RWPE1 (cell line): ENCODE measurements at regions not wholly inside any gene's neighbourhood (a gene's known extent, or its start where the extent isn't known, plus 50 kb on each side); places are given as distances from the start of the nearest gene placed in this dataset.

Experiments used
- CTCF ChIA-PET: fragments of 350-600 bp; sonication (Branson Sonifier 250); formaldehyde crosslinking; extraction: SDS; loops from one replicate; lab custom pipeline; 2021; lab: Yijun Ruan, JAX
- POLR2A ChIA-PET: fragments of 400-600 bp; formaldehyde crosslinking; extraction: SDS; loops from one replicate; lab custom pipeline; 2020; ENCODE audit warnings: antibody characterized with exemption; ENCODE audit not compliant: low non-redundant PET; lab: Yijun Ruan, JAX
- DNase-seq: peaks from one replicate; pipeline ENCODE4 v3.0.0; 2012; ENCODE audit warnings: low spot score
- H3K27ac ChIP-seq: fragments of 450-650 bp; 2 replicates; pipeline ENCODE4 v1.5.1; 2017
- CTCF ChIP-seq: fragments of 450-650 bp; conservative IDR thresholded peaks from 2 replicates; pipeline ENCODE4 v1.5.1; 2017; ENCODE audit warnings: low read depth, mild to moderate bottlenecking

GRCh38 chr2:156647377-156648010 lies 211.3 kb downstream of the GPD2 start:
- CTCF ChIA-PET = no interaction called here
- no peak for TF ChIP-seq CTCF
- POLR2A ChIA-PET = no interaction called here
- no peak for DNase-seq
- no peak overlapping the region for H3K27ac ChIP-seq

- H3K27ac ChIP-seq = no peak overlapping the region
- ChIA-PET POLR2A (no interaction called here), CTCF (interaction anchor here (0.7 kb wide), 1 partner anchor 18 kb away, joined by 3 read pairs; no protein-coding TSS in a partner anchor)
- no peak for TF ChIP-seq CTCF
- DNase-seq = no peak
Measured at GRCh38 chr2:156648522-156648921, 212.3 kb downstream of the GPD2 start.

GRCh38 chr2:156649596-156649995 lies 213.4 kb downstream of the GPD2 start:
- CTCF ChIA-PET = interaction anchor here (0.7 kb wide), 2 partner anchors 17 to 498 kb away, joined by 3 read pairs; no protein-coding TSS in a partner anchor
- POLR2A ChIA-PET = no interaction called here
- TF ChIP-seq CTCF = no peak
- no peak for DNase-seq
- no peak overlapping the region for H3K27ac ChIP-seq

- ChIA-PET POLR2A (no interaction called here), CTCF (no interaction called here)
- no peak for DNase-seq
- no peak for TF ChIP-seq CTCF
- no peak overlapping the region for H3K27ac ChIP-seq
Measured at GRCh38 chr2:156652691-156653090, 216.5 kb downstream of the GPD2 start.

GRCh38 chr2:156653675-156654074 lies 217.5 kb downstream of the GPD2 start:
- no peak for DNase-seq
- ChIA-PET CTCF (no interaction called here), POLR2A (no interaction called here)
- no peak for TF ChIP-seq CTCF
- no peak overlapping the region for H3K27ac ChIP-seq

GRCh38 chr2:156657809-156658208 lies 221.6 kb downstream of the GPD2 start:
- no peak overlapping the region for H3K27ac ChIP-seq
- CTCF ChIA-PET = no interaction called here
- DNase-seq = no peak
- POLR2A ChIA-PET = no interaction called here
- no peak for TF ChIP-seq CTCF
